Astrocyte (in vitro differentiated cells and primary cell): ENCODE measurements at regions not wholly inside any gene's neighbourhood (a gene's known extent, or its start where the extent isn't known, plus 50 kb on each side); places are given as distances from the start of the nearest gene placed in this dataset.

Source experiments
- DNase-seq: peaks from one replicate; pipeline ENCODE4 v3.0.0-alpha.2; 2010; ENCODE audit warnings: low read depth
- FAIRE-seq: peaks from 2 replicates; lab custom pipeline; 2011; peaks lifted over from hg19 to GRCh38; lab: Jason Lieb, UNC
- H2AFZ ChIP-seq: 2 replicates; pipeline ENCODE4 v1.6.0; 2012; ENCODE audit warnings: low read depth, low read length, inconsistent platforms
- H3K27ac ChIP-seq: 2 replicates; pipeline ENCODE4 v1.5.1; 2011; ENCODE audit warnings: low read depth, low read length, inconsistent platforms
- H3K27me3 ChIP-seq: 2 replicates; pipeline ENCODE4 v1.6.0; 2011; ENCODE audit warnings: low read length, inconsistent platforms; ENCODE audit not compliant: insufficient read depth
- H3K36me3 ChIP-seq: 2 replicates; pipeline ENCODE4 v1.5.1; 2011; ENCODE audit warnings: low read length, inconsistent platforms; ENCODE audit not compliant: insufficient read depth
- H3K4me1 ChIP-seq: 2 replicates; pipeline ENCODE4 v1.5.1; 2011; ENCODE audit warnings: low read length, inconsistent platforms; ENCODE audit not compliant: insufficient read depth
- H3K4me2 ChIP-seq: 2 replicates; pipeline ENCODE4 v1.6.0; 2012; ENCODE audit warnings: low read length, inconsistent platforms
- H3K4me3 ChIP-seq: 2 replicates; pipeline ENCODE4 v1.5.1; 2011; ENCODE audit warnings: low read depth, mild to moderate bottlenecking, low read length, inconsistent platforms; ENCODE audit not compliant: insufficient read depth
- H3K79me2 ChIP-seq: 2 replicates; pipeline ENCODE4 v1.6.0; 2012; ENCODE audit warnings: mild to moderate bottlenecking, low read length, inconsistent platforms; ENCODE audit not compliant: insufficient read depth
- H3K9ac ChIP-seq: 2 replicates; pipeline ENCODE4 v1.6.0; 2012; ENCODE audit warnings: mild to moderate bottlenecking, low read length, inconsistent platforms
- H3K9me3 ChIP-seq: 2 replicates; pipeline ENCODE4 v1.5.1; 2012; ENCODE audit warnings: low read depth, mild to moderate bottlenecking, low read length, inconsistent platforms; ENCODE audit not compliant: insufficient read depth
- H4K20me1 ChIP-seq: 2 replicates; pipeline ENCODE4 v1.6.0; 2012; ENCODE audit warnings: low read length, inconsistent platforms; ENCODE audit not compliant: insufficient read depth
- H3K27ac Mint-ChIP-seq: one replicate; pipeline ENCODE4 v1.8.0; 2021; ENCODE audit warnings: mild to moderate bottlenecking, mixed read lengths; ENCODE audit not compliant: unreplicated experiment
- H3K27me3 Mint-ChIP-seq: one replicate; pipeline ENCODE4 v1.8.0; 2021; ENCODE audit warnings: low read depth, mixed read lengths; ENCODE audit not compliant: unreplicated experiment
- H3K36me3 Mint-ChIP-seq: one replicate; pipeline ENCODE4 v1.8.0; 2021; ENCODE audit warnings: low read depth, mixed read lengths; ENCODE audit not compliant: unreplicated experiment
- H3K4me1 Mint-ChIP-seq: one replicate; pipeline ENCODE4 v1.8.0; 2021; ENCODE audit warnings: low read depth, mixed read lengths; ENCODE audit not compliant: unreplicated experiment
- H3K4me3 Mint-ChIP-seq: one replicate; pipeline ENCODE4 v1.8.0; 2021; ENCODE audit warnings: mild to moderate bottlenecking, moderate library complexity, mixed read lengths; ENCODE audit not compliant: unreplicated experiment
- H3K9me3 Mint-ChIP-seq: one replicate; pipeline ENCODE4 v1.8.0; 2021; ENCODE audit warnings: mild to moderate bottlenecking, mixed read lengths; ENCODE audit not compliant: unreplicated experiment
- CTCF ChIP-seq: IDR thresholded peaks from 2 replicates; pipeline ENCODE4 v1.5.1; 2011; ENCODE audit warnings: low read depth, mild to moderate bottlenecking, inconsistent platforms, low read length, moderate library complexity; ENCODE audit not compliant: insufficient read depth
- EZH2 ChIP-seq: IDR thresholded peaks from 2 replicates; pipeline ENCODE4 v1.6.1; 2012; ENCODE audit warnings: mild to moderate bottlenecking, low read length, inconsistent platforms; ENCODE audit not compliant: insufficient read depth

- Histone ChIP-seq H3K4me3 (no peak overlapping the region), H3K9ac (no peak overlapping the region), H3K4me2 (no peak overlapping the region), H4K20me1 (no peaks in the 10 kb centered on the region), H2AFZ (no peak overlapping the region), H3K9me3 (no peaks in the 10 kb centered on the region), H3K79me2 (no peaks in the 10 kb centered on the region), H3K36me3 (no peaks in the 10 kb centered on the region), H3K27me3 (no peaks in the 10 kb centered on the region), H3K27ac (no peak overlapping the region), H3K4me1 (no peaks in the 10 kb centered on the region)
- H3K36me3 Mint-ChIP-seq: no peaks in the 10 kb centered on the region
- no peak overlapping the region for H3K4me3 Mint-ChIP-seq
- no peaks in the 10 kb centered on the region for H3K9me3 Mint-ChIP-seq
- FAIRE-seq: no peak
- peaks cover 2% of the 10 kb centered on the region for H3K4me1 Mint-ChIP-seq
- H3K27ac Mint-ChIP-seq: no peak overlapping the region
- no peak for TF ChIP-seq EZH2
- no peak for TF ChIP-seq CTCF
- no peak for DNase-seq
- peaks cover 20% of the 10 kb centered on the region for H3K27me3 Mint-ChIP-seq
Observed at GRCh38 chr1:60922304-60922703, 160.1 kb upstream of the NFIA start.

- H3K27ac ChIP-seq: no peak overlapping the region
- H3K4me1 ChIP-seq: no peaks in the 10 kb centered on the region
- H3K4me3 Mint-ChIP-seq: no peak overlapping the region
- H3K9me3 Mint-ChIP-seq: no peaks in the 10 kb centered on the region
- H3K36me3 ChIP-seq: no peaks in the 10 kb centered on the region
- no peak overlapping the region for H3K4me2 ChIP-seq
- H2AFZ ChIP-seq: no peak overlapping the region
- H3K4me1 Mint-ChIP-seq: peaks cover 2% of the 10 kb centered on the region
- H3K79me2 ChIP-seq: no peaks in the 10 kb centered on the region
- FAIRE-seq (no peak), DNase-seq (no peak)
- no peak overlapping the region for H3K4me3 ChIP-seq
- no peak overlapping the region for H3K27ac Mint-ChIP-seq
- TF ChIP-seq CTCF (no peak), EZH2 (no peak)
- H3K9me3 ChIP-seq: no peaks in the 10 kb centered on the region
- H3K9ac ChIP-seq: no peak overlapping the region
- no peaks in the 10 kb centered on the region for H4K20me1 ChIP-seq
- no peaks in the 10 kb centered on the region for H3K36me3 Mint-ChIP-seq
- H3K27me3 Mint-ChIP-seq: peaks cover 22% of the 10 kb centered on the region
- no peaks in the 10 kb centered on the region for H3K27me3 ChIP-seq
Observed at GRCh38 chr1:60921175-60921574, 161.2 kb upstream of the NFIA start.

- H4K20me1 ChIP-seq: no peaks in the 10 kb centered on the region
- H3K27me3 Mint-ChIP-seq: peaks cover 22% of the 10 kb centered on the region
- H3K27ac ChIP-seq: no peak overlapping the region
- DNase-seq (no peak), FAIRE-seq (no peak)
- H3K27ac Mint-ChIP-seq: no peak overlapping the region
- H3K36me3 Mint-ChIP-seq: no peaks in the 10 kb centered on the region
- no peaks in the 10 kb centered on the region for H3K79me2 ChIP-seq
- no peaks in the 10 kb centered on the region for H3K36me3 ChIP-seq
- no peak overlapping the region for H2AFZ ChIP-seq
- H3K9ac ChIP-seq: no peak overlapping the region
- H3K4me2 ChIP-seq: no peak overlapping the region
- peaks cover 2% of the 10 kb centered on the region for H3K4me1 Mint-ChIP-seq
- H3K27me3 ChIP-seq: no peaks in the 10 kb centered on the region
- H3K9me3 ChIP-seq: no peaks in the 10 kb centered on the region
- TF ChIP-seq CTCF (no peak), EZH2 (no peak)
- H3K9me3 Mint-ChIP-seq: no peaks in the 10 kb centered on the region
- no peak overlapping the region for H3K4me3 ChIP-seq
- H3K4me3 Mint-ChIP-seq: no peak overlapping the region
- H3K4me1 ChIP-seq: no peaks in the 10 kb centered on the region
Observed at GRCh38 chr1:60920561-60920960, 161.8 kb upstream of the NFIA start.
